HL-60/S4 (cell line): ENCODE measurements at regions not wholly inside any gene's neighbourhood (a gene's known extent, or its start where the extent isn't known, plus 50 kb on each side); places are given as distances from the start of the nearest gene placed in this dataset.

Experiments
- in situ Hi-C: fragments of 300-500 bp; cut with MboI; formaldehyde crosslinking; loops from 2 replicates; pipeline ENCODE4 v1.14.3; 2022; ENCODE audit warnings: low sequenced_read_pairs

GRCh38 chr9:86836266-86836665 is 111.0 kb downstream of the GAS1 start:
- in situ Hi-C loops, result no loop called here

DNA sequence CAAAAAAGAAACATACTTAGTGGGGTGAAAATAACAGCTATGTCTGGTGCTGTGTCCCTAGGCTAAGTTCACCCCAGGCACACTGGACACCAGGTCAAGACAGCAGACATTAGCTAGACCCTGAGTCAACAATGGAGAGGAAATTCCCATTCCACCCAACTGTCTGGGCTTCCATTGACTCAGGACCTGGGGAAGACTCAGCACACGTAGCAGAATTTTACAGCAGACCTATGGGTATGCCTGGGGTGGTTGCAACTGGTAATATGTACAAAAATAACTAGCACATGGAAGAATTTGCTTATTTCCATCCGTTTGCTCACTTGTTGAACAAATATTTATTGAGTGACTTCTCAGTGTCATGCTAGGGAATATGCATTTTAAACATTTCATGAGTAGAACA is 117.0 kb downstream of the GAS1 start:
- in situ Hi-C loops, result no loop called here

DNA sequence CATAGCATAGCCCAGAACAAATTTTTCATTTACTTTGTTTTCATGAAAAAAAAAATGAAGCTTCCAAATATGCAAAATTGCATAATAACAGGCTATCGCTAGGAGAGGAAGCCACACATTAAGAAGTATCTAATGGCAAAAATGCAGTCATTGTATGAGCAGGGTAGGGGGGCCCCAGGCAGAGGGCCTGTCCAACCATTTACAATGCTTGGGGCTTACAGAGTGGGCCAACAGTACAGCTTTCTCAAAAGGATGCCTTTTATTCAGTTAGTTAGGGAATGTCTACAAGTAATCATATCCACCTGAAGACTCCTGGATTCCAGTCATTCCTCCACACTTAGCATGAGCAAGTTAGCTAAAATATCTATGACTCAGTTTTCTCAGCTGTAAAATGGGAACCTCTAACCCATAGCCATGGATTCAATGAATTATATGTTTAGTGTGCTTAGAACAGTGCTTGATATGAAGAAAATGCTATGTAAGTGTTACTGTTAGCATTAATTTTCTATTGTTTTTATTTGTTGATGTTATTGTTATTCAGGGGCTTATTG is 117.7 kb downstream of the GAS1 start:
- in situ Hi-C loops, result no loop called here

DNA sequence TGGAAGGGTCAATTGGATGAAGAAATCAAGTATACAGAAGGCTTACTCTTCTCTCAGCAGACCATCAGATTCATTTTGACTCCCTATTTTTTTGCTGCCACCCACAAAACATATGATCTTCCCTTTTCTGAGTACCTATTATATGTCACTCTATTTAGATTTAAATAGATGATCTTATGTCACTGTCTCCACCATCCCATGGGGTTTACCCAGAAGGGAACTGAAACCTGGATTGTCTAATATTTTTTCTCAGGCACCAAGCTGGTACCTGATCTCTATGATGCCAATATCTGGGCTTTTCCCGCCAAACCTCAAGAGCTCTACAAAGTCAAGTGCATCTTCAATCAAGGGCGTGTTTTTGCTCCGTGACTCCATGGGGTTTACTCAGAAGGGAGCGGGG is 118.7 kb downstream of the GAS1 start:
- in situ Hi-C loops, result no loop called here

DNA sequence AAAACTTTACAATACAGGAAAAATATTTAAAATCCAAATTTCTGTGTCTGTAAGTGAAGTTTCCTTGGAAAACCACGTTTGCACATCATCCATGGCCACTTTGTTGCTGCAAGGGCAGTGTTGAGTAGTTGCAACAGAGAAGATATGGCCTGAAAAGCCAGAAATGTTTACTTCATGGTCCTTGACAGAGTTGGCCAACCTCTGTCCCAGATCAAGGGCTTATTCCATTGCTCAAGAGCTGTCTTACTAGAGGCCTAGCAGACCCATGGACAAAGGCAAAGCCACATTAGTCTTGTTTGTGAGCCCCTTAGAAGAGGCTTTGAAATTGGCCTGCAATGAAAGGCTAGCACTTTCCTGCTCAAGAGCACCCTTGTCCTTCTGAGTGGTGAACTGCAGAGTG is 119.4 kb downstream of the GAS1 start:
- in situ Hi-C loops, result no loop called here

DNA sequence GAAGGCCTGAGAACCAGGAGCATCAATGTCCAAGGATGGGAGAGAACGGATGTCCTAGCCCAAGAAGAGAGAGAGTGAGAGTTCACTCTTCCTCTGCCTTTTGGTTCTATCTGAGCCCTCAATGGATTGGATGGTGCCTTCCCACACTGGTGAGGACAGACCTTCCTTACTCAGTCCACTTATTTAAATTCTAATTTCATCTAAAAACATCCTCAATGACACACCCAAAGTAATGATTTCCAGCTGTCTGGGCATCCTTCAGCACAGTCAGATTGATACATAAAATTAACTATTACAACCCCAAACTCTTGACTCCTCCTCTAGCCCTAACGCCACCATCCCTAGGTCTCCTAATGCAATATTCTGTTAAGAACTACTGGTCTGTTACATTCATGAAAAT is 122.0 kb downstream of the GAS1 start:
- in situ Hi-C loops, result no loop called here

DNA sequence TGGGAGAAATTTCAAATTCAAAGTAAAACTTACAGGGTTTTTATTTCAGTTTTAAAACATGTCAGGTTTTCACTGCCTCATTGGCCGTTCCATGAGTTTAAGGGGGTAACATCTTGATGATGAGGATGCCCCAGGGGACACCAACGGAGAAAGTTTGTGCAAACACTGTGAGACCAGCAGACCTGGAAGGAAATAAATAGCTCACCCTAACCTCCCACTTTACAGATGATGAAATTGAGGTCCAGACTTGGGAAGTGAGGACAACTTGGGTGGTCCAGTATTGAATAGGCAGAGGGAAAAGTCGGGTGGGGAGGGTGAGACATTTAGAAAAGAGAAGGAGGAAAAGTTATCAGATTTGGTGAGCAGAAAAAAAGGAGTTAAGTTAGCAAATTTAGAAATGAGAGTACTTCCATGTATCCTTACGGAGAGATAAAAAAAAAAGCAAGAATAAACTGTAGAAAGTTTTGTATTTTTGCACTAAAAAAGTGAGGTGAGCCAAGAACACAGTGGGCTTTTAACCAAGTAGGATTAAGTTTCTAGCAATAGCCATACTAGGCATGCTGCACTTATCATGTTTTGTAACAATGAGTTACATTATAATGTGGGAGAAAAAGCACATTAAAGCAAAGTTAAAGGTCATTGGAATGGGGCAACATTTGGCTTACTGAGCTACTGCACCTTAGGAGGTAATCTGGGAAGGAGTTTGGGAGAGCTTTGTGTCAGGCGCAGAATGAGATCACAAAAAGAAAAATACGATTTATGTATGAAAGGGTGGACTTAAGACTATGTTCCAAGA is 125.1 kb downstream of the GAS1 start:
- in situ Hi-C loops, result no loop called here

DNA sequence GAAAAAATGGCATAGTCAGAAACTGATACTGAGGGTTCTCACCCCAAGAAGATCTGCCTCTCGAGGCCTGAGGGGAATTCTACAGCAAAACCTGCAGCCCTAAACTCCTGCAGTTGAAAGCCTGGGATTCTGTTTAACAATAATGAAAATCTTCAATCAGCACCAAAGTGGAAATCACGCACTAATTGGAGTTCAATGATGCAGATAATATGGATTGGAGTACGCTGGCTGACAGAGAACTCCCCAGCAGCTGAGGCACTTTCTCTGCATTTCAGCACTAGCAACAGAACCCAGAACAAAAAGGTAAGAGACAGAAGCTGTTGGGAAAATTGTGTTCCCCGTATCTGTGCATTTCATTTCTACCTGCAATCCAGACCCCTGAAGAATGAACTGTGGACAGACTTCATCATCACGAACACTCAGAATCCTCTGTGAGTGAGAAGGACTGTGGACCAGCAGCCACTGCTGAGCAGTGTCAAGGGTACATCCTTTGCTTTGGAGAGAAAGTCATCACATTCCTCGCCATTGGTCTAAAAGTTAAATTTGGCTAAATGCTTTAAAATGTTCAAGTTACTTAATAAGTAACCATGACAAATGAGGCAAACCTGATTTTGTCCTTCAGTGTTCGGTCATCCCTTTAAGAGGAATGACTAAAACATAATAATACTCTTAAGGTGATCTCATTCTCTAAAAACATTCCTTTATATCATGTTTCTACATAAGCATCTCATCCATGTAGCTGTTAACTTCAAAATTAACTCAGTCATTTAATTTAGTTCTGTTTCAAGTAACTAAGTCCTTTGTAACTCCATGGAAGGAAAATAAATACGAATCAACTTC is 126.1 kb downstream of the GAS1 start:
- in situ Hi-C loops, result no loop called here

DNA sequence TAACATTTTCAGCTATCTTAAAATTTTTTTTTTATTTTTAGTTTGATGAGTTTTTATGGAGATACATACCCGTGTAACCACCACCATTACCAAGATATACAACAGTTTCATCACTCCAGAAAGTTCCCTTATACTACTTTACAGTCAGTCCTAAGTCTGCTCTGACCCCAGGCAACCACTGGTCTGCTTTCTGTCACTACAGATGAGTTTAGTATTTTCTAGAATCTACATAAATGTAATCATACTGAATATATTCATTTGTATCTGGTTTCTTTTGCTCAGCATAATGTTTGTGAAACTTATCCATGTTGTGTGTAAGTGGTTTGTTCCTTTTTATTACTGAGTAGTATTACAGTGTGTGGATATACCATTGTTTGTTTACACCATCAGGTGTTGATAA is 127.8 kb downstream of the GAS1 start:
- in situ Hi-C loops, result no loop called here

DNA sequence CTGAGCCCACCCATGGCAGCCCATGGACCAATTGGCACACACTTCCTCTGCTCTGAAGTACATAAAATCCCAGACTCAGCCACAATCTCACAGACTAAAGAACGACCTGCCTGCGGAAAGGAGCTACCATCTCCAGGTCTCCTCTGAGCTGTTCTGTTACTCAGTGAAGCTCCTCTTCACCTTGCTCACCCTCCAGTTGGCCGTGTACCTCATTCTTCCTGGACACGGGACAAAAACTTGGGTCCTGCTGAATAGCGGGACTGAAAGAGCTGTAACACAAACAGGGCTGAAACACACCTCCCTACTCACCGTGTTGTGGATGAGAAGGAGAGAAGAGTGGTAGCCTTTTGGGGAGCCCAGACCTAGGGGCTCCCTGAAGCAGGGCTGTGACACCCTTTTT is 128.7 kb downstream of the GAS1 start:
- in situ Hi-C loops, result no loop called here

- in situ Hi-C loops, result no loop called here
These were observed 130.4 kb downstream of the GAS1 start for GRCh38 chr9:86816868-86817267.

- in situ Hi-C loops, result no loop called here
These were observed 130.9 kb downstream of the GAS1 start for GRCh38 chr9:86816366-86816765.

DNA sequence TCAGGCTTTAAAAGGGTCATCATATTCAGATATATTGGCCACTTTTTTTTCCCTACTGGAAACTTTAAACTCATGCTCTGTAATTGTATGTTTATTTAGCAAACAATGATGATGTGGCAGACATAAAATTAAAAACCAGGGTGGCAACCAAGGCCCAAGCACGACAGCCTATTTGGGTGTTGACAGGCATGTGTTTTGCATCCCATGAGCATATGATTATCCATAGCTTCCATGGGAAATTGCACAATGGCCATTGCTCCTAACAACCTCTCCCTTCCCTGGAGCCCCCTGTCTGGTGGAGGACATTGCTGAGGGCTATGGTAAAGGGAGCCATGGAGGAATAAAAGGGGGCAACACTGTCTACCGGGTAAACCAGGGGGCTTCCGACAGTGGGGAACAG is 134.7 kb downstream of the GAS1 start:
- in situ Hi-C loops, result no loop called here

GRCh38 chr9:86809759-86810367 is 137.4 kb downstream of the GAS1 start:
- in situ Hi-C loops, result no loop called here

DNA sequence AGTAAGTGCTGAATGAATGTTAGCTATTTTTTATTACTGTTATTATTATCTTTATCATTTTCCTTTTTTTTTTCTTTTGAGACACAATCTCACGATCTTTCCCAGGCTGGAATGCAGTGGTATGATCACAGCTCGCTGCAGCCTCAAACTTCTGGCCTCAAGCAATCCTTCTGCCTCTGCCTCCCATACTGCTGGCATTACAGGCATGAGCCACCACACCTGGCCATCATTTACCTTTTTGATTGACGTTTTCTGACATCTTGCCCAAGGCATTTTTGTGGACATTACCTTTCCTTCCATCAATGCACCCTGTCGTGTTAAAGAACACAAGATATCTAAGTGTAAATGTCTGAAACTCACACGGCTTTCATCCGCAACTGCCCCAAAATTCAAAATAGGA is 138.2 kb downstream of the GAS1 start:
- in situ Hi-C loops, result no loop called here

- in situ Hi-C loops, result no loop called here
These were observed 139.8 kb downstream of the GAS1 start for GRCh38 chr9:86807367-86807976.

- in situ Hi-C loops, result no loop called here
These were observed 143.3 kb downstream of the GAS1 start for GRCh38 chr9:86804011-86804410.

GRCh38 chr9:86802900-86803673 is 144.2 kb downstream of the GAS1 start:
- in situ Hi-C loops, result no loop called here

DNA sequence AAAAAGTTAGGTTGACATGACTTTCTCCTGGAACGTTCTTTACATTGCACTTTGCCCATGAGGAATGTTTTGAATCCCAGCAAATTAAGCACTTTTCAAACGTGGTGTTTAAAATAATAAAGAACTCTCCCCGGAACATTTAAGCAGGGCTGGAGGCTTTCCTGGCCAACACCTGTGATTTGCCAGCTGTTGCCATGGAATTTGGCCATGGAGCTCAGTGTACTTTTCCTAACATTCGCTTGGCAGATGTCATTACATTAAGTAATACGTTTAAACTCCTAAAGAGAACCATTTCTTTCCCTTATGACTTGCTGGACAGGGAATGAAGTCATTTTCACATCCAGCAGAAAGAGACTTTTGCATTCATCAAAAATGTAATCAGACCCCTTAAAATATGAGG is 146.1 kb downstream of the GAS1 start:
- in situ Hi-C loops, result no loop called here

GRCh38 chr9:86800681-86801080 is 146.6 kb downstream of the GAS1 start:
- in situ Hi-C loops, result no loop called here
